T1000 (cell line): ENCODE measurements at regions not wholly inside any gene's neighbourhood (a gene's known extent, or its start where the extent isn't known, plus 50 kb on each side); places are given as distances from the start of the nearest gene placed in this dataset.
"Not testable (repeated sequence)": the region's sequence is repeated elsewhere in the genome, so short reads cannot be mapped to it uniquely, and the experiment has no call there.

Experiments
- DNase-seq: peaks from one replicate; lab custom pipeline; 2025; ENCODE audit warnings: mixed read lengths; lab: John Stamatoyannopoulos, UW

DNA sequence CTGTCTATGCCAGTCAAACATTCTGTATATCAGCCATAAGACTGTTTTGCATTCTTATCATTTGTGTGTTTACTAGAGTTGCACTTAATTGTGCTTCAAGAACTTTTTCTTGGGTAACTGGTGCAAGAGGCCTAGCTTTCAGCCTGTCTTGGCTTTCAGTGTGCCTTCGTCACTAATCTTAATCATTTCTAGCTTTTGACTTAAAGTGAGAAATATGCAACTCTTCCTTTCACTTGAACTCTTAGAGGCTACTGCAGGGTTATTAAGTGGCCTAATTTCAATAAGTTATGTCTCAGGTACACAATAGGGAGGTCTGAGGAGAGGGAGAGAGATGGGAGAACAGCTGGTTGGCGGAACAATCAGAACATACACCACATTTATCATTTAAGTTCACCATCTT is 62.1 kb upstream of the FAN1 start:
- not testable (repeated sequence) for DNase-seq

DNA sequence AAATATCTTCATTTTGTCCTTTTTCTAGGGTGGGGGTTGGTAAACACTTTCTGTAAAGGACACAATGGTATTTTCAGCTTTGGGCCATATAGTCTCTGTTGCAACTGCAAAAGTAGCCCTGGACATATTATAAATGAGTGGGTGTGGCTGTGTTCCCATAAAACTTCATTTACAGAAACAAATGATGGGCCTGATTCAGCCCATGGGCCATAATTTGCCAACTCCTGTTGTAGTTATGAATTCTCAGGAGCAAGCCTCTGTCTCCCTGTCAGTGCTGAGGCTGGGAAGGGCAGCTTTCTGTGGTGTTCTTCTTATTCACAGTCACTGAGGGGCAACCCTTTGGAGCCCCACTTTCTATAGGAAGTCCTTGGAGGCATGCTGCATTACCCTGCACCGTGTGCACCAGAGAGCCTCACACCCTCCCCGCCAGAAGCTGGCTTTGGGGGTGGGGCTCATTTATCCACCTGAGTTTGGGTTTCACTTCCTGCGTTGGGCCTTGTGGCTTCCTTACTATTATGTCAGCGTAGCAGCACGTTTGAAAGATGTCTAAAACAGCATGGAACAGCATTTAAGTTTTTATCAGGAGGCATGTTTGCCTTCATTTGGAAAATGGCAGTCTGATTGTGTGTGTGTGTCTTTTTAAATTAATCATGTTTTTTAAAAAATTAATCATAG is 60.8 kb upstream of the FAN1 start:
- not testable (repeated sequence) for DNase-seq

- DNase-seq, result not testable (repeated sequence)
Measured at GRCh38 chr15:30845536-30845935, 58.2 kb upstream of the FAN1 start.
